HG03025 (cell line): ENCODE measurements at regions not wholly inside any gene's neighbourhood (a gene's known extent, or its start where the extent isn't known, plus 50 kb on each side); places are given as distances from the start of the nearest gene placed in this dataset.

ENCODE experiments used
- ATAC-seq: cut with Tn5 transposase; IDR thresholded peaks from one replicate; pipeline ENCODE4 v1.9.1; 2021; ENCODE audit warnings: mild to moderate bottlenecking, moderate library complexity; ENCODE audit not compliant: unreplicated experiment, low FRiP score

DNA sequence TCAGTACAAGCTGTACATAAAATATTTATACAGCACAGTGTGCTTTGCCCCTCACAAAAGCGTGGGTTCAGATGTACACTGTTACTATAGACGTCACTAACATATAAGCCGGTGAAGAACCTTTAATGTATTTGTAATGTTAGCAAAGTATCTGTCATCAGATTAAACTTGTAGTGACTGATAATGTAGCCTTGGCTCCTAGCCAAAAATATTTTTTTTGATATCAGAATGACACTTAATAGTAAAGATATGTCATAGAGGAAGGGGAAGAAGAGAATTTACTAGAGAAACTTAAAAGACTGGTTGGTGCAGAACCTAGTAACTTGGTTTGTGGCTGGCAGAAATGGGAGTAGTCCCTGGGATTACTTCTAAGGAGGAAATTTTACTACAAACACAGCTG, 258.7 kb upstream of the DMRT1 start:
- no peak for ATAC-seq

DNA sequence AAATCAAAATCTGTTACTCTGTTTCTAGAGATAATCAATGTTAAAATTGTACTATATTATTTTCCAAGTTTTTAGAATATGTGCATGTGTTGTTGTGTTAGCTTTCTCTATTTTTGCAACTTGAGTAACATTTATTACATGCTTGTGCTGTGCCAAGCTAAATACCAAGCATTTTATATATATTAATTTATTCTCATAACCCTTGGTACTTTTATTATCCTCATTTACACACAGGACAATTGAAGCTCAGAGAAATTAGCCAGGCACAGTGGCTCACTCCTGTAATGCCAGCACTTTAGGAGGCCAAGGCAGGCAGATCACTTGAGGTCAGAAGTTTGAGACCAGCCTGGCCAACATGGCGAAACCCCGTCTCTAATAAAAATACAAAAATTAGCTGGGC, 254.0 kb upstream of the DMRT1 start:
- ATAC-seq = no peak

DNA sequence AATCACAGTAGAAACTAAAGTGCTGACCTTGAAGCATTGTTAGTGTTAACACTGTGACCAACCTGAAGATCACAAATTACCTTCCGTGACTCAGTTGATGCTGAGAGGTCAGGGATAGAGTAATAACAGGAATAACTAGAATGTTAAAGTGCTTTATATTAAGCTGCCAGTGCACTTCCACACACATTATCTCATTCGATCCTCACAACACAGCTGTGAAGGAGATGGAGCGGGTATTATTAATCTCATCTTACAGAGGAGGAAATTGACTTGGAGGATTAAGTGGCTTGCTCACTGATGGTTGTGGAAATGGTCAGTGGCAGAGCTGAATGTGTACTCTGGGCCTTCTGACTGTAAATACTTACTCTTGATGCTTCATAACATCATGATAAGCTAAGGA, 252.5 kb upstream of the DMRT1 start:
- no peak for ATAC-seq

DNA sequence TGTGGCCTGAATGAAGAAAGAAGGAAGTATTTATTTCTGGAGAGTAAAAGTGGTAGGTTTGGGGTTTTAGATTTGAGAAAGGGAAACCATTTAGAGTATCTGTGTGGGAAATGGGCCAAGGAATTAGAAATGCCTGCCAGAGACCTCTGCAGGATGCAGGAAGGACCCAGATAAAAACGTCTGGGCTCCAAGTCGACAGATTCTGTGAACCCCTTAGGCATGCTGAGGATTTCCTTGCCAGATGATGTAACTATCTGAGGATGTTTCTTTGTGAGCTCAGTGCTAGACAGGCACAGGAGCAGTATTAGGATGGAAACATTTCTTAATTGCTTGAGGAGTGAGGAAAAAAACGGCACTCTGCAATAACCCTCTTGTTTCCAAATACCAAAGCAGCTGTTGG, 251.8 kb upstream of the DMRT1 start:
- ATAC-seq = no peak

DNA sequence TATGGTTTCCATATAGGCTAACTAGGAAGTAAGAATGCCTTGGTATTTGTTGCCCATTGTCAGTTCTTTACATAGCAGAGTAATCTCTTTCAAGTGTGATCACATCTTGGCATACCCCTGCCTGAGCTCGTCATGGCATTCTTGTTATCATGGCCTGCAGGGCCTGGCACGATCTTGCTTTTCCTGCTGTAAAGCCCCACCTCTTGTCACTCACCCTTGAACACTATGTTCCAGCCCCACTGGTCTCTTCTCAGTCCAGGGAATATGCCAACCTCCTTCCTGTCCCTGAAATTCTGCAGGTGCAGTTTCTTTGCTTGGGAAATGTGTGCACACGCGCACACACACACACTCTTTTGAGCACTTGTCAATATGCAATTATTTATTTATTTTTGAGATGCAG, 250.2 kb upstream of the DMRT1 start:
- ATAC-seq = no peak

DNA sequence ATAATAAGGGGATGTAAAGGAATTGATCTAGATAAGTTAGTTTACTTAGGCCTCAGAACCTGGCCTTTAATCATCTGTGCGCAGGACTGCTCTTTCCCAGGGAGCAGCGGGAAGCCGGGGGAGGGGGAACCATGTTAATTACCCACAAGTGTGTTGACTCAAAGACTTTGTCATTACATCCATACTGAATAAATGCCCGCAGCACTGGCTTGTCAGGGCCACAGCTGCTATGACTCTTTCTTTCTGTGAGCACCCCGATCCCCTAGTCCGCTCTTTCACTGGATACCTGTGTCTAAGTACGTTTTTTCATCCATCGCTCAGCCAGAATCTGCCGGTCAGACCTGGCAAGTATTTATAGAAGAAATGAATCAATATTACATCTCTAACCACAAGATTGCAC, 249.3 kb upstream of the DMRT1 start:
- ATAC-seq = no peak

DNA sequence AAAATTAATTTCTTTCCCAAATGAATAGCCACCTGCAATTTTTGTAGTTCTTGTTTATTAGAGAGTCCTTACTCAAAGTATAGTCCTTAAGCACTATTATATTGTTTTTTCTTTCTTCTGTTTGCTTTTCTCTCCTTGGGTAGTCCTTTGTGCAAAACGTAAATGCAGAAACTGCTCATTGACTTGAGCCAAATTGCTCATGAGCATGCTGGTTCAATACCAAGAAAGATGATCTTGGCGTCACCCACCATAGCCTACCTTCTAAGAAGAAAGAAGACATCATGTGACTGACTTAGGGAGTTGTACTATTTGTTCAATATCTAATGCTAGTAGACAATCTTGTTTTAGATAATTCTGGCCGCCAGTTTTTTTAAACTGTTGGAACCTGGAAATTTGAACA, 248.8 kb upstream of the DMRT1 start:
- no peak for ATAC-seq

DNA sequence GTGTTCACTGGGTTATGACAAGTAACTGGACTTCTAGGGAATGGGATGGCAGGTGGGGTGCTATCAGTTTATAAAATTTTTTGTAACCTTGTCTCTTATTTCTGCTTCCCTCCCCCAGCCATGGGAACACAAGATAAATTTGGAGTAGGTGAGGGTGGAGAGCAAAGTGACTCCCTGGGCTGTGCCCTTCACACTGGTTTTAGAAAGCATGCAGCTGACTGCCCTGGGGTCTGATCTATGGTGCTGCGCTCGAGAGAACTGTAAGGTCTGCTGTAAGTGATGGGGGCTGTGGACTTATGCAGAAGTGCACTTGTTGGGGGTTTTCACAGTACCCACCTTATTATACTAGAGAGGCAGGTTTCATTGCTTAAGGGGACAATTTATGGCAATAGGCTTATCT, 247.7 kb upstream of the DMRT1 start:
- no peak for ATAC-seq

DNA sequence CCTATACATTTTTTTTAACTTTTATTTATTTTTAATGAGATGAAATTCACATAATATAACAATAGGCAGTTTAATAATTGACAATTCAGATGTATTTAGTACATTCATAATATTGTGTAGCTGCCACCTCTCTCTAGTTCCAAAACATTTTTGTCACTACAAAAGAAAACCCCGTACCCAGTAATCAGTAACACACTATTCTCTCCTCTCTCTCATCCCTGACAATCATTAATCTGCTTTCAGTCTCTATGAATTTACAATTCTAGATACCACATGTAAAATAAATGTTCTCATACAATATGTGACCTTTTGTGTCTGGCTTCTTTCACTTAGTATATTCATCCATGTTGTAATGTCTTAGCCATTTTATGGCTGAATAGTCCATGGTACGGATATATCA, 244.8 kb upstream of the DMRT1 start:
- ATAC-seq = no peak

DNA sequence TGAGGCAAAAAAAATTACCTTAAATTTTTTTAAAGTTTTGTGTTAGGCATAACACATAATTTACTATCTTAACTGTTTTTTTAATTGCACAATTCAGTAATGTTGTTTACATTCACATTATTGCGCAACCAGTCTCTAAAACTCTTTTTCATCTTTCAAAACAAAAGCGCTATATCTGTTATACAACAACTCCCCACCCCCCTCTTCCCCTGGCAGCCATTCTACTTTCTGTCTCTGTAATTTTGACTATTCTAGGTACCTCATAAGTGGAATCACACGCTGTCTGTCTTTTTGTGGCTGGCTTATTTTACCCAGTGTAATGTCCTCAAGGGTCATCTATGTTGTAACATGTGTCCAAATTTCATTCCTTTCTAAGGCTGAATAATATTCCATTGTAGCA, 241.5 kb upstream of the DMRT1 start:
- no peak for ATAC-seq

DNA sequence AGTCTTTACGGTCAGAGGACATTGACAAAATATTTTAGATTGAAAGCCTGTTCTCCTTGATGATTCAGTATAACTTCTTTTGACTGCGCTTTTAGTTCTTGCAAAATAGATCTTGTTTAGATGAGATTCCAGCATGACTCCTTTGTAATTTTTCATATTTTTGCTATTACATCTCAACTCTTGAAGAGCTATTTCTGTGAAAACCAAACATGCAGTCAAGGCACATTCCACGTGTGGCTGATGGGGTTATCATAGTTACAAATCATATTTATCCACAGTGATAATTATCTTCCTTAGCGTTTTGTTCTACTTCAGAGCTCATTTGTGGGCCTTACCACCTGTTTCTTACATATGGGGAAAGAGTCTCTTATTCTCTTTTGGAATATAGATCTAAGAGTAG, 238.8 kb upstream of the DMRT1 start:
- ATAC-seq = no peak

DNA sequence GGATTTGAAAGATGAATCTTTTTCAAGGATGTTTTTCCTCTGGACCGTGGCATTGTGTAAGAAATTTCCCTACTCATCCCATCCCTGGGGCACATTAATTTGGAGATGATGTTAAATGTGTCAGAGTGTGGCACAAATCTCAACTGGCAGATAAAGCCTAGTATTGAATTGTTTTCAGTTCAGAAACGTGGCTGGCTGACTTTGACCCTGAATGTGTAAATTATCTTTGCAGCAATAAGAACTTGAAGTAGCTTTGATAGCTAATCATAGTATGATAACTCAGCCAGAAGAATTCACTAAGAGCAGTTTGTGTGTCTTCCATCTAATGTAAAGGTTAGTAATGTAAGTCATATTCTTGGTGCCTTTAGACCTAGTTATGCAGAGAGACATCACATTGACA, 238.4 kb upstream of the DMRT1 start:
- ATAC-seq = no peak

DNA sequence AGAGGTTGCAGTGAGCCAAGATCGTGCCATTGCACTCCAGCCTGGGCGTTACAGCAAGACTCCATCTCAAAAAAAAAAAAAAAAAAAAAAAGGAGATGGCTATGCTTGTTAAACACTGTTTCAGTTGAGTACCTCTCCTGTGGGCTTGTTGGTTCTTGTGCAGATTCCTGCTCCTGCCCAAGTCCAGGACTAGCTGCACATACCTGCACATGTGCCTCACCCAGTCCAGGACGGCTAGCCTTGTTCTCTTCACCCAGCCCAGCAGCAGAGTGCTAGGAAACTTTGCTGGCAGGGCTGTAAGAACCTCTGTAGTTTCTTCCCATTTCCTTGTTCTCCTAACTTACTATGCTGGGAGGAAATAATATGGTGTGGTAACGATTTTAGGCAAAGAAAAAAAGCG, 234.1 kb upstream of the DMRT1 start:
- ATAC-seq = no peak

DNA sequence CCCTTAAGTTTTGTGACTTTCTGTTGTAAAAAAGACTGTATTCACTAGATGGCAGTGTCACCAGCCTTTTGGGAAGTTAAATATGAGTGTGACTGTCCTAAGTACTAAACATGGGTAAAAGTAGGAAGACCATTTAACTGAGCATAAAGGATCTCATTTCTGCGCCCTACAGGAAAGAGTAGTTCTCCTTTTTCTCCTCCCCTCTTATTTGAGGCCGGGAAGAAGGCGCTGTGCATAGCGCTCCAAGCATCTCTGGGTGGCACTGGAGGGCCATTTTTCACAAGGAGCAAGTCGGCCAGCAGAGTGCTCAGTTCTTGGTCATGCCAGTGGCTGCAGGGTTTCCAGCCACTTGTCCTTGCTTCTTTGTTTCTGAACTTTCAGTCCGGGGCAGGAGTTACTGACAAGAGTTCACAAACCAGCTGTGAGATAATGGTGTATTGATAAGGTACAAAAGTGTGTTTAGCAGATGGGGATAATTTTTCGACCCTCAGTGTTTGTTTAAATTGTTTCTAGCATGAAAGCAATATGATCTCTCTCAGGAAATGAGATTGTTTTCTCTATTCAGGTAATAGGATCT, 227.6 kb upstream of the DMRT1 start:
- ATAC-seq = peak; percentile 92

DNA sequence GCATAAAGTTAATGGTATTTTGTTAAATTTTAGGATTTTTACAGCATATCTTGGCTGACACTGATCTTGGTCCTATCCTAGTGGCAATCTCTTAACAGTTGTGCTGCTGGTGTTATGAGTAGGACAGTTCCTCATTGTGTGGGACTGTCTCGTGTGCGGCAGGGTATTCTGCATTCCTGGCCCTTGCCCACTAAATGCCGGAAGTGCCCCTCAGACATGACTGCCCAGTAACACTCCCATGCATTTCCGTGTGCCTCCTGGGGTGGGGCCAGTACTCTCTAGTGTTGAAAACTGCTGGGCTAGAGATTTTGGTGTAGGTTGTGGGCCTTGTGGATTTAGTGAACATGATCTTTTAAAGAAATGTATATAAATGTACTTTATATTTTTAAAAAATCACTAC, 227.1 kb upstream of the DMRT1 start:
- ATAC-seq = no peak

DNA sequence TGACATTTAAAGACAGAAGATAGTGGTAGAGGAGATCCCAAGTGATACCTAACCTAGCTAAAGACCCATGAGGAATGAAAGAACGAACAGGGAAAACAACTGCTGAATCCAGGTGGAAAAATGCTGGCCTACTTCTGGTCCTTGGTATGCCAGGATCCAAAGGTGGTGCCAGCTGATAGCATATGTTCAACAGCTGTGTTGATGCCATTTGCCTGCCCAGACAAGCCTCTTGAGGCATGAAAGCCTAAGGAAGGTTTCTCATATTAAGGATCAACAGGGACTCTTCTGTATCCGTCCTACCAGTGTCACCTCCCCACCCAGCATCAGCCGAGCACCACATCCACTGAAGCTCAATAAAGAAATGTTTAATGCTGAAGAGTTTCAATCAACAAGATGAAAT, 225.7 kb upstream of the DMRT1 start:
- no peak for ATAC-seq

DNA sequence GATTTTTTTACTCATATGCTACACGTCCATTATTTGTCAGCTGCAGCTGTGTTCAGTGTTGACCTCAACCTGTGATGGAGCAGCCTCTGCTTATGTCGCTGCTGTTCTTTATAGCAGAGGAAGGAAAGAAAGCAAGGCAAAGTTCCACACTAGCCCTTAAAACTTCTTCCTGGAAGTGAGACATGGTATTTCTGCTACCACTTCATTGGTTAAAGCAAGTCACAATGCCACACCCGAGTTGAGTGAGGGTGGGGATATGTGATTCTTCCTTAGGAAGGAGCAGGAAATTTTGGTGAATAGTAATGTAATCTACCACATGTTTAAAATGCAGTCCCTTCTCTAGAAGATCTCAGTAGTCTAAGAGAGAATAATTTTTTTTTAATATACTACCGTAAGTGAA, 224.8 kb upstream of the DMRT1 start:
- ATAC-seq = no peak

DNA sequence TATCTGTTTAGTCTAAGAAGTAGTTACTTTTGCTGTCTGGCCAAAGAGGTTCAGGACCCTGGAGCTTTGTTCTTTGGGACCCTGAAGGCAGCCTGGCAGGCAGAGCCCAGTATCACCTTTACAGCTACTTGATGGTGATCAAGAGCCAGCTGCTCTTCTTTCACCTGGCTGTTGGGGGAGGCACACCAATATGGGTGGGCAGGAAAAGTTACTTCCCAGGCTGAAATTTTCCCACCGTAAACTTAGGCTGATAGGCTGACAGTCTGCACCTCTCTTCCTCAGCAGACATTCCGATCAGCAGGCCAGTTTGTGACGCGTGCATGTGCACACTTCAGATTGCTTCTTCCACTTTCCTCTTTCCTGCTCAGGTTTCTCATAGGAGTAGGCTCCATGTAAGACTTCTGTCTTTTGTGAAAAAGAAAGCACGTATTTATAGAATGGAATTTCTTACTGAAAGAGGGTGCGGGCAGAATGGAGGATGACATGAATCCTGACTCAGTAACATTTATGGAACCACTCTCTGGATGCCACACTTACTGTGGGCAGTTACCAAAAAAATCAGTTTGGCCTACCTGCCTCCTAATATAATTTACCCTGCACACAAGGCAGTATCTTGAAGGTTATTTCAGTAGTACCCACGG, 223.9 kb upstream of the DMRT1 start:
- ATAC-seq = no peak

DNA sequence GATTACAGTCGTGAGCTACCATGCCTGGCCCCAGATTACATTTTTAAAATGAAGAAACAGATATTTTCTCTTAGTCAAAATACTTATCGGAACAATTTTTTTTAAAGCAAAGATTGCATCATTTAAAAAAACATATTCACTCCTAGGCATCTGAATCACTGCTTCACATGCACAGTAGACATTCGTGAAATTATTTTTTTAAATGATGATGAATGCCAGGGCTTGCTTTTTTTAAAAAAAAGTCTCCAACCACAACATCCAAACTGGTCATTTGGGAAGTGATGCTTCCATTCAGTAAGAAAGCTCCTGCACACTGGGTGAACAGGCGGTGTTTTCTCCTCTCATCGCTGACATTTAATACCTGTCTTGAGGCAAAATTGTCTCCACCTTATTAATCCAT, 223.0 kb upstream of the DMRT1 start:
- no peak for ATAC-seq

DNA sequence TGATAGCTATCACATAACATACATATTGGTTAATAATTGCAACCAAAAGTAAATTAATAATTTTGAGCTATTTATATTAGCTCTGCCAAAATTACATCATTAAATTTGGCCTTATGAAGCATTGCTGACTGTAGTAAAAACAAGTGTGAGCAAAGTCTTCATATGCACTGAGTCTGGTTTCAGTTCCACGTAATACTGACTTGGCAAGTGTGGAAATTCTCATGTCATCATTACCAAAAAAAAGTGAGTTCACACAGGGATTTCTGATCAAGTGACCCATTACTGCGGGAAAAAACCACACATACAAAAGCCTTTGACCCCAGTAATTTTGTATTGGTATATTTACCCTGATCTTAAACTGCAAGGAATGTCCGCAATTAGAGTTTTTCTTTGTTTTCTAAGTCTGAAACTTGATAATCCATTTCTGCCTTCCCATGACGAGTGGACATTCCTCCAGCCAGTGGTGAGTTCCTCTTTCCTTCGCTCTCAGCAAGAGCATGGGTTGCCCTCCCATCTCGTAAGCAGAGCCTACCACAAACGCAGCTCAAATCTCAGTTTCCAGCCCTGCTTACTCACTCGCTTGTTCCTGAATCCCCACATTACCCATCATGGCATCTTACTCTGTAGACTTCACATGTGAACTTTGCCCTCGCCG, 220.2 kb upstream of the DMRT1 start:
- ATAC-seq = no peak

DNA sequence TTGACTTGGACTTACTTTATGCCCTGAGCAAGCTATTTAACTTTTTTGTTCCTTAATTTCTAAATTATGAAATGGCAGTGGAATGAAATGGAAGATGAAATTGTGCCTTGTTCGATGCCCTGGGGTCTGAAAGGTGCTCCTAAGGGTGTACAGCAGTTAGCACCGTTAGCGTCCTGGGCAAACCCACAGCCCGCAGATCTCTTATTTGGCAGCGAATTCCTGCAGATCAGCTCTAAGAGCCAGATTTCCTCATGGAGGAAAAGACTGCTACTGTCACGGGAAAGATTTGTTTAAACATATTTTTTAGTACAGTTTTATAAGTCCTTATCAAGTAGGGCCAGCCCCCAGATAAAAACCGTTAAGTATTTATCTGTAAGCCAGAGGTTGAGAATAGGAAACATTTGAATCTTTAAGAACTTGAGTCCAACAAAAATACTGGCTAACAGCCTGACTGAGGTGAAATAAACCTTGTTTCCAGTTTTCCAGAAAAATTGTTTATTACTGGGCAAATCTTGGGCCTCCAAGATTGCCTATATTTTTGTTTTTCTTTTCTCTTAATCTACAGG, 216.5 kb upstream of the DMRT1 start:
- no peak for ATAC-seq

DNA sequence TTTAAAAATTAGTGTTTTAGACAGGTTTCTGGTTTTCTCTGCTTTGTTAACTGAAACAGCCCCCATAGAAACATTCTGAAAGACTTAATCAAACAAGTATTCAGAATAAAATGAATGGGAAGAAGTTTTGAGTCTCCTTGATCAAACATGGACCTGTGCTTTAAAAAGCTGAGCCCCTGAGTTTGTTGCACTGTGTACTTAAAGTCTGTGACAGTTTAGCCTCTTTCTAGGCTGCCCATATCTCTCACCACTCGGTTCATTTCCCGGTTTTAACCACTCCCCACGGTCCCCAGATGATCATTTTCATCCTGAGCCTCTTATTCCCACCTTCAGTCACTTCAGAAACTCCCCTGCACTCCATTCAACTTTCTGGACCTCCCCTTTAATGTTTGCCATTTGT, 215.9 kb upstream of the DMRT1 start:
- ATAC-seq = no peak
